ENCODE measurements at regions not wholly inside any gene's neighbourhood (a gene's known extent, or its start where the extent isn't known, plus 50 kb on each side); places are given as distances from the start of the nearest gene placed in this dataset.

GRCh38 chr5:90162324-90162723 lies 247.2 kb downstream of the CETN3 start:
- Histone ChIP-seq H3K9ac (replicated peaks; ENCODE audit: extremely low read depth, insufficient read depth, low read length) (no peak overlapping the region), H3K9me1 (replicated peaks; ENCODE audit: control insufficient read depth, extremely low read depth, insufficient read depth, low read length) (no peaks in the 10 kb centered on the region), H3K27me3 (ENCODE audit: control insufficient read depth in 2 of 2, insufficient read depth in 2 of 2, low read length in 2 of 2) (no peaks in the 10 kb centered on the region), H3K4me1 (ENCODE audit: control insufficient read depth, extremely low read depth, insufficient read depth, low read length) (no peaks in the 10 kb centered on the region), H3K9me3 (replicated peaks; ENCODE audit: control insufficient read depth, insufficient read depth, low read length) (no peaks in the 10 kb centered on the region), H4K20me1 (replicated peaks; ENCODE audit: control insufficient read depth, extremely low read depth, insufficient read depth, low read length) (no peaks in the 10 kb centered on the region), H3K79me2 (ENCODE audit: control insufficient read depth, insufficient read depth, low read length) (no peaks in the 10 kb centered on the region), H2AFZ (ENCODE audit: low read depth, low read length) (no peak overlapping the region), H3K4me2 (ENCODE audit: insufficient read depth, low read length) (no peak overlapping the region), H3K4me3 (replicated peaks in 1 of 3; ENCODE audit: insufficient read depth in 1 of 3, low read depth in 1 of 3, low read length in 3 of 3) (no peak overlapping the region), H3K36me3 (ENCODE audit: control insufficient read depth in 2 of 2, extremely low read depth in 1 of 2, insufficient read depth in 2 of 2, low read length in 2 of 2) (no peaks in the 10 kb centered on the region), H3K27ac (ENCODE audit: insufficient read depth, low read depth, low read length) (no peak overlapping the region)
- CTCF ChIA-PET: interaction anchor here (1.1 to 7.0 kb wide), 15 partner anchors 8 to 1438 kb away, joined by 3 to 126 read pairs (median 4); partner anchors contain the start of gene MEF2C
- no TSS peak for BruUV-seq (replicated peaks)
- no peak for TF ChIP-seq POLR2AphosphoS5 (IDR thresholded peaks at IDR 0.05; ENCODE audit: insufficient read depth, low read depth, low read length)
- no peak for TF ChIP-seq JUN (IDR thresholded peaks at IDR 0.05; ENCODE audit: borderline replicate concordance, insufficient read depth, insufficient read length, low read depth)
- TF ChIP-seq MYC (IDR thresholded peaks at IDR 0.05; ENCODE audit: low read depth, low read length): no peak
- TF ChIP-seq EZH2 (IDR thresholded peaks at IDR 0.05; ENCODE audit: borderline replicate concordance, low read depth, low read length, severe bottlenecking): no peak
- TF ChIP-seq MAX (IDR thresholded peaks at IDR 0.05; ENCODE audit: insufficient read depth, insufficient read length): no peak
- TF ChIP-seq CTCF (IDR thresholded peaks at IDR 0.05; ENCODE audit: extremely low read depth in 1 of 2, insufficient read depth in 1 of 2, low read depth in 1 of 2, low read length in 2 of 2): no peak
- no peak for TF ChIP-seq POLR2A (IDR thresholded peaks at IDR 0.05; ENCODE audit: low read depth, low read length)
- no peak for TF ChIP-seq FOS (IDR thresholded peaks at IDR 0.05; ENCODE audit: borderline replicate concordance, insufficient read depth, low read length)
- no peak for TF ChIP-seq GATA2 (IDR thresholded peaks at IDR 0.05; ENCODE audit: insufficient read depth, insufficient read length, low read depth, low read length)
- FAIRE-seq (no peak), DNase-seq (ENCODE audit: low read depth, low spot score) (no peak)
- dilution Hi-C loops (cut with MboI; ENCODE audit: extremely low pct_ligation_motif_present, low sequenced_read_pairs) (no loop called here), intact Hi-C loops (cut with micrococcal nuclease) (no loop called here)
- POLR2A ChIA-PET: no interaction called here

Measured in endothelial cell of umbilical vein (primary cell).